PFSK-1 (cell line): ENCODE measurements at regions not wholly inside any gene's neighbourhood (a gene's known extent, or its start where the extent isn't known, plus 50 kb on each side); places are given as distances from the start of the nearest gene placed in this dataset.

Experiments
- POLR2AphosphoS5 ChIP-seq: IDR thresholded peaks from 2 replicates; pipeline ENCODE4 v1.6.1; 2012; ENCODE audit warnings: low read depth, mild to moderate bottlenecking, control low read depth, low read length, moderate library complexity
- REST ChIP-seq, 2 experiments: IDR thresholded peaks; 2 replicates each; pipeline versions ENCODE4 v1.6.1 to v1.8.0; 2011 to 2012; ENCODE audit warnings: low read depth in 2 of 2, low read length in 2 of 2, control low read depth in 1 of 2, inconsistent platforms in 1 of 2, mild to moderate bottlenecking in 1 of 2, moderate library complexity in 1 of 2; ENCODE audit not compliant: insufficient read depth in 1 of 2
- SIN3A ChIP-seq: IDR thresholded peaks from 2 replicates; pipeline ENCODE4 v1.6.1; 2012; ENCODE audit warnings: mild to moderate bottlenecking, low read length, moderate library complexity, borderline replicate concordance; ENCODE audit not compliant: insufficient read depth
- TAF1 ChIP-seq: IDR thresholded peaks from 2 replicates; pipeline ENCODE4 v1.6.1; 2012; ENCODE audit warnings: low read length, control low read depth, borderline replicate concordance; ENCODE audit not compliant: insufficient read depth

- TF ChIP-seq POLR2AphosphoS5 (no peak), TAF1 (no peak), REST (IDR thresholded peaks at IDR 0.05; ENCODE audit: insufficient read depth in 1 of 2, low read depth in 2 of 2, low read length in 2 of 2) (no peak), SIN3A (no peak)
Observed at GRCh38 chr12:60148831-60149230, 553.0 kb downstream of the SLC16A7 start.
